ENCODE measurements at regions not wholly inside any gene's neighbourhood (a gene's known extent, or its start where the extent isn't known, plus 50 kb on each side); places are given as distances from the start of the nearest gene placed in this dataset.
A peak's percentile ranks its signal among the peaks of the same experiment; 100 is the strongest.

DNA sequence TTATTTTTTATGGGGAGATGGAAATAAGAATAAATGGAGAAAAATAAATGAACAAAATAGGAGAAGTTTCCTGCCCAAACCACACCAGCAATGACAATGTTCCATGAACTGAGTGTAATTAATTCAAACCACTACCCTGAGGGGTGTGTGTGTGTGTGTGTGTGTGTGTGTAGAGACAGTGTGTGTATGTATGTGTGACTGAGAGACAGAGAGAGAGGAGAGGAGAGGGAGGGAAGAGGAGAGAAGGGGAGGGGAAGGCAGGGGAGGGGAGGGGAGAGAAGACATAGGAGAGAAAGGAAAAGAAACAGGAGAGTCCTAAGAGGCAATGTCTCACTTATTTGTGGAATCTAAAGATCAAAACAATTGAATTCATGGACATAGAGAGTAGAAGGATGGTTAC lies 65.0 kb upstream of the POU2AF1 start:
- DNase-seq (ENCODE audit: low read depth in 2 of 2): no peak

DNA sequence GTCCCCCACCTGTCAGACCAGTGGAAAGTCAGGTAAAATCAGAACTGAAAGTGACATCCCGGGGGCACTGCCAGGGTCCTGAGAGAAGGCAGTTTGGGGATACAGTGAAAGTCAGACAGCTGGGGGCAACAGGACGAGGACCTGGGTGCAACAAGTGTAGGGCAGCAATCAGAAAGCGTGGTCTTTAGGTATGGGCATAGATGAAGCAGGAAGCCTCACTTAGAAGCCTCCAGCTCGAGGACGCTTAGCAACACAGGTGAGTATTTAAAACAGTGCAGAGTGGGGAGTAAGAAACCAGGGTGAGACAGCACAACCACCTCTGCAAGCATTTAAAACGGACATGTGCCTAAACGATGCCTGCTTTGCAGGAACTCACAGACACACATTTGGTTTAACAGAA lies 64.6 kb upstream of the POU2AF1 start:
- no peak for DNase-seq (ENCODE audit: low read depth in 2 of 2)

DNA sequence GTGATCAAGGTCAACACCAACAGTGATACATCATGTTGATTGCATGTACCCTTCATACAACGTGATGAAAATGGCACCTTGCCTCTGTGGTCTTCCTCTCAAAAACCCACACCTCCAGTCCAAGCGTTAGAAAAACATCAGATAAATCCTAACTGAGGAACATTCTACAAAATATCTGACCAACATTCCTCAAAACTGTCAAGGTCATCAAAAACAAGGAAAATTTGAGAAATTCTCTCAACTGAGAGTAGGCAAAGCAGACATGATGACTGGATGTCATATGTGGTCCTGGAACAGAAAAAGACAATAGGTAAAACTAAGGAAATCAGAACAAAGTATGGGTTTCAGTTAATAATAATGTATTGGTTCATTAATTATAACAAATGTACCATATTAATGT lies 64.0 kb upstream of the POU2AF1 start:
- no peak for DNase-seq (ENCODE audit: low read depth in 2 of 2)

DNA sequence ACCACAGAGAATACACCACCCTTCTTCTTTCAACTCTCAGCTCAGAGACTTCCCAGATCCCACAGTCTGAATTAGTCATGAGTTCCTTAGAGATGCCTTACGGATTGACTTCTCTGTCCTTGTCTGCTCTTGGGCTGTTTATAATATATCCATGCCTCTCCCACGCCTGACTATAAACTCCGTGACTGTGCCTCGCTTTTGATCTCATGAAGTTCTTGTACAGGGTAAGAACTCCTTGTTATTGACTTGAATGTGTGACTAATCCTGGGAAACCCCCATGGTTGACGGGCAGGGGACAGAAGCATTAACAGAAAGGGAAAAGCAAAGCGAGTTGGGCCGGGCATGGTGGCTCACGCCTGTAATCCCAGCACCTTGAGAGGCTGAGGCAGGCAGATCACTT lies 62.4 kb upstream of the POU2AF1 start:
- no peak for DNase-seq (ENCODE audit: low read depth in 2 of 2)

DNA sequence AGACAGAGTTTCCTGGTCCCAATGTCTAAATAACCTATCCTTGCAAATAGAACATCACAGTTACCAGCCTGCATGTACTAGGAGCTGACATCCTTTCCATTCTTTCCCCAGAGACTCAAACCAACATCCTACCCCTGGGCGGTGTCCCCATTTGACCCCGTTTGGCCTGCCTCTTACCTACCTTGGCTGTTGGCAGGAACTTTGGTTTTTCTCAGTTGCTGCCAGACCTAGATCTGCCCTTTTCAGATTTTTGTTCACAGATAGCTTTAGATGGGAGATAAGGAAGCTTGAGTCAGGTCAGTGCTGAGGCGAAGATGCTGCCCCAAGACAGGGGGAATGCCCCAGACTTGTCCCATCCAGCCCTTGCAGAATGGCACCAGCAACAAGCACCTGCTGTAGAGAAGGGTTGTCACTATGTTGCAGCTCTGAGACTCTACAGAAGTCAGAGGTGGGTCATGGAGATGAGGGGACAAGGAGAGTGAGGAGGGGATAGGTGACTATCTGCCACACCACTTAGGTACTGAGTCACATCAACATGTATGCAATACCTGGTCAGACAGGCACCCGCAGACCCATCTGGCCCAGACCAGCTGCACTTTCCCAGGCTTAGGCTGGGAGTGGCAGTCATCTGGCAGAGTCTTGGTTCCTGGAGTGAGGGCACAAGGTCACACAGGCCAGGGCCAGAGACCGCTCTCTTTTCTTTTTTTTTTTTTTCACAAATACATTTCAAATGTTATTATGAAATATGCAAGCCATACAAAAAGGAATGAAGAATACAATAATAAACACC lies 61.5 kb upstream of the POU2AF1 start:
- no peak for DNase-seq (ENCODE audit: low read depth in 2 of 2)

DNA sequence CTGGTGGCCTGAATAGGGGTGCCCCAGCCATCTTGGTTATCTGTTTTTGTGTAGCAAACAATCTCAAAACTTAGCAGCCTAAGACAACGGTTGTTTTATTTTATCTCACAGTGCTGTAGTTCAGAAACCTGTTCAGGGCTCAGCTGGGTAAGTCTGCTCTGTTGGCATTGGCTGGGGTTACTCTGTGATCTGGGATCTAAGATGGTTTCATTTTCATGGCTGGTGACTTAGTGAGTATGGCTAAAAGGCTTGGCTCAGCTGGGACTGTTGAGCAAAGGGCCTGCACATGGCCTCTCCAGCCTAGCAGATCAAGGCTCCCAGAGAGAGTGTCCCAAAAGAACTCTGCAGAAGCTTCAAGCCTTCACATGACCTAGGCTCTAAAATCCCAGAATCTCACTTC lies 60.8 kb upstream of the POU2AF1 start:
- no peak for DNase-seq (ENCODE audit: low read depth in 2 of 2)

DNA sequence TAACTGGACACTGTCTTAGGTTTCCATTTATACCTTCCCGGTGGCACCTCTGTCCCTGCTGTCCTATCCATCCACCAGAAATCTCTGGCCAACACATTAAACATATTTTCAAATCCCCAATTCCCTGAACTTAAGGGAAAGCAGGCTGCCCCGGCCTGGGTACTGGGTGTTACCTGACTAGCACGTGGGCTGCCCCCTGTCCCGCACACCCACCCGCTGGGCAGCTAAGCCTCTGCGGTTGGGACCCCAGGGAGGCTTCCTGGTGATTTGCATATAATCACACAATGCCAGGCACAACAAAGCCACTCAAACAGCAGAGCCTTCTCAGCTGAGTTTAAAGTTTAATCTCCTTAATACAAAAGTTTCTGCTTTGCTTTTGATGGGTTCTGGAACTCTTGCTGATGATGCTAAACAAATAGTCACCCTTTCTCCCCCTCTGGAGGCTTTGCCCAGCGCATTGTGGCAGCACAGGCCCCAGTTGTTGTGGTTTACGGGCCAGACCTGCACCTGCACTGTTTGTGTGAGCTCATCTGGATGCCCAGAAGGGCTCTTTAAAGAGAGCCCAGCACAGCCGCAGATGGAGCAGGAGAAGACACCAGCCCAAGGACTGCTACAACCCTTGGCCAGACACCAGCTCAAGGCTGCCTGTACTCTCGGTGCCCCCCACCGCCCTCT lies 59.9 kb upstream of the POU2AF1 start:
- no peak for DNase-seq (ENCODE audit: low read depth in 2 of 2)

DNA sequence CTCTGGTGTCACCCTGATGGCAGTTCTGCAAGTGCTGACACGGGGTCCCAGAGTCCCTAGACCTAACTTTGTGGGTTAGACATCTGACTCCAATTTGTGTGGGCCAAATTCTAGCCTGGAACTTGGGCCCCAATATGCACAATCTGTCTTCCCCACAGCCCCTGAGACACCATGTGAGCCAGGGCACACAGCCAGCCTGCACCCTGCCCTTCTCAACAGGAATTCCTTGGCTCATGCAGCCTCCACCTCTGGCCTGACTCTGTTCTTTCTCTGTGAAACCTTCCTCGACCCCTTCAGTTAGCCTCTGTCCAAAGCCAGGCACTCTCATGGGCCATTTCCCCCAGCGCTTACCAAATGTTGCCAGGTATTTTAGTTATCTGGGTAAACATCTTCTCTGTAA lies 59.1 kb upstream of the POU2AF1 start:
- DNase-seq (ENCODE audit: low read depth in 2 of 2): no peak

DNA sequence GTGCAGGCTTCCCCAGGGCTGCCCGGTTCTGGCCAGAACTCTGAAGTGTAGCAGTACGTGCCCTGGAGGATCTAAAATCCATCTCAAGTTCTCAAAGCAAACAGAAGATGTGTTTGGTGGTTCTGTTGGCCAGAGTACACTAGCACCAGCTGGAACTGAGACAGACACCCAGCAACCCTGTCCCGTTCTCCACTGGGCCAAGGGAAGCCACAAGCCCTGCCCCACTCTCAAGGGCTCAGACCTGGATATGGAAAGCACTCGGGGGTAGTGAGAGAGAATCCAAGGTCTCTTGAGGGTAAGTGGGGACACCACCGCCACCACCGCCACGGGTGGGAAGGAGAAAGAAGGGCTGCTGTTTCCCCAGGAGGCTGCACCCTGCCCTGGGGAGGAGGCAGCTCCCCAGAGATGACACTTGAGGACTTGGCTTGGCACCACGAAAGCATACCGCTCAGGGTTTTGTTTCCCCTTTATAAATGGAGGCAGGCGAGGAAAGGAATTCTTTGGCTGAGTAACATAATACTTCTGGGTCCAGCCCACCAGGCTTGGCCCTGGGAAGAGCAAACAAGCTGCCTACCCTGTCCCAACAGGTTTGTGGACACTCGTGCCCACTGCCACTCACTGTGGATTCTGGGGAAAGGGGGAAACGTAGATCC lies 56.1 kb upstream of the POU2AF1 start:
- DNase-seq (ENCODE audit: low read depth in 2 of 2): no peak

DNA sequence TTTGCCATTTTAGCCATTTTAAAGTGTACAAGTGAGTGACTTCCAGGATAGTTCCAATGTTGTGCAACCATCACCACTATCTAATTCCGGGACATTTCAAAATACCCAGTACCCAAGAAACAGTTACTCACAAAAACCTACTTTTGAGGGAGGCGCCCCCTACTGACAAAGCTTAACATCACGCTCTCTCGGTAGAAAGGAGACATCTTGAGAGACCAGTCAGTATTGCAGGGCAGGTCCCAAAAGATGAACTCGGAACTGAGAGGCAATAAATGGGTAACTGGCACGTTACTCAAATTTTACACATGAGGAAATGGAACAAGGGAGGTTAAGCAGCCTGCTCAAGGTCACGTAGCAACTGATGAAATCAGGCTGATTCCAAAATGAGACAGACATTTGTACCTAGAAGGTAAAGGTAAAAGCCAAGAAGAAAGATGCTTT lies 50.0 kb upstream of the POU2AF1 start:
- peak in 1 of 2 donors; percentile 27 for DNase-seq (ENCODE audit: low read depth in 2 of 2)
